Stomach (tissue), 4 donors: ENCODE measurements at regions not wholly inside any gene's neighbourhood (a gene's known extent, or its start where the extent isn't known, plus 50 kb on each side); places are given as distances from the start of the nearest gene placed in this dataset.

Source experiments
- CTCF ChIP-seq, 7 experiments: fragments of 450-650 bp in 4 of 7; fragments of 200-600 bp in 3 of 7; sonication (generic) in 3 of 7; IDR thresholded peaks; one replicate each; pipeline ENCODE4 v1.5.1; 2016 to 2019; ENCODE audit warnings: antibody characterized with exemption in 7 of 7, control low read depth in 2 of 7, mild to moderate bottlenecking in 1 of 7
- POLR2AphosphoS5 ChIP-seq, 3 donors: sonication (generic); formaldehyde crosslinking; IDR thresholded peaks; one replicate each; pipeline ENCODE4 v1.6.1; 2016; ENCODE audit warnings: antibody characterized with exemption in 3 of 3

- no peak for TF ChIP-seq CTCF (IDR thresholded peaks at IDR 0.05)
- no peak for TF ChIP-seq POLR2AphosphoS5 (IDR thresholded peaks at IDR 0.05)
Observed at GRCh38 chr17:72506773-72507172, 386.0 kb downstream of the SOX9 start.
